ENCODE measurements at regions not wholly inside any gene's neighbourhood (a gene's known extent, or its start where the extent isn't known, plus 50 kb on each side); places are given as distances from the start of the nearest gene placed in this dataset.

GRCh38 chr6:56407883-56408410 lies 160.6 kb upstream of the COL21A1 start:
- DNase-seq: peak; percentile 33

- peak; percentile 29 for DNase-seq
These were observed 159.2 kb upstream of the COL21A1 start for GRCh38 chr6:56406276-56407269.

- DNase-seq: no peak
These were observed 157.2 kb upstream of the COL21A1 start for GRCh38 chr6:56404599-56404998.

GRCh38 chr6:56403745-56404144 lies 156.4 kb upstream of the COL21A1 start:
- peak; percentile 48 for DNase-seq

GRCh38 chr6:56401477-56402070 lies 154.2 kb upstream of the COL21A1 start:
- no peak for DNase-seq

- no peak for DNase-seq
These were observed 152.9 kb upstream of the COL21A1 start for GRCh38 chr6:56400273-56400672.

- no peak for DNase-seq
These were observed 152.4 kb upstream of the COL21A1 start for GRCh38 chr6:56399672-56400263.

GRCh38 chr6:56399250-56399671 lies 151.9 kb upstream of the COL21A1 start:
- DNase-seq: no peak

- DNase-seq: no peak
These were observed 149.1 kb upstream of the COL21A1 start for GRCh38 chr6:56396435-56396834.

- DNase-seq: no peak
These were observed 146.5 kb upstream of the COL21A1 start for GRCh38 chr6:56393615-56394612.

GRCh38 chr6:56388415-56388755 lies 141.0 kb upstream of the COL21A1 start:
- no peak for DNase-seq

- no peak for DNase-seq
These were observed 140.4 kb upstream of the COL21A1 start for GRCh38 chr6:56387621-56388414.

- no peak for DNase-seq
These were observed 139.3 kb upstream of the COL21A1 start for GRCh38 chr6:56386717-56387116.

- no peak for DNase-seq
These were observed 138.7 kb upstream of the COL21A1 start for GRCh38 chr6:56385981-56386593.

GRCh38 chr6:56383160-56383559 lies 135.8 kb upstream of the COL21A1 start:
- DNase-seq: no peak

GRCh38 chr6:56382416-56382940 lies 135.1 kb upstream of the COL21A1 start:
- no peak for DNase-seq

GRCh38 chr6:56381801-56382251 lies 134.4 kb upstream of the COL21A1 start:
- no peak for DNase-seq

GRCh38 chr6:56380476-56380875 lies 133.1 kb upstream of the COL21A1 start:
- no peak for DNase-seq

- no peak for DNase-seq
These were observed 131.7 kb upstream of the COL21A1 start for GRCh38 chr6:56378966-56379585.

- DNase-seq: no peak
These were observed 131.1 kb upstream of the COL21A1 start for GRCh38 chr6:56378507-56378906.

All from hindlimb muscle (tissue), 1 donor.